GM12878 (cell line): ENCODE measurements at regions not wholly inside any gene's neighbourhood (a gene's known extent, or its start where the extent isn't known, plus 50 kb on each side); places are given as distances from the start of the nearest gene placed in this dataset.

ENCODE experiments used
- ATAC-seq: fragments of 200-7000 bp; cut with Tn5 transposase; 3 replicates; pipeline ENCODE4 v1.9.1; 2020; ENCODE audit warnings: mild to moderate bottlenecking, moderate library complexity
- BruUV-seq: library from RNA; stranded (reverse); fragments of 400-500 nt; replicated peaks from 2 replicates; lab custom pipeline; 2021; lab: Mats Ljungman, UMichigan
- CTCF ChIA-PET: fragments of 300-600 bp; sonication (Branson Sonifier 250); formaldehyde crosslinking; extraction: SDS; loops from one replicate; lab custom pipeline; 2021; ENCODE audit warnings: inconsistent platforms; lab: Yijun Ruan, JAX
- POLR2A ChIA-PET: fragments of 350-600 bp; formaldehyde crosslinking; extraction: SDS; loops from one replicate; lab custom pipeline; 2021; ENCODE audit warnings: inconsistent platforms; lab: Charles Lee
- RAD21 ChIA-PET: fragments of 300-600 bp; sonication (Branson Sonifier 250); formaldehyde crosslinking; loops from one replicate; lab custom pipeline; 2023; ENCODE audit warnings: antibody characterized with exemption; ENCODE audit not compliant: unreplicated experiment; lab: Charles Lee
- SMC1A ChIA-PET: fragments of 300-600 bp; sonication (Branson Sonifier 250); formaldehyde crosslinking; loops from one replicate; lab custom pipeline; 2023; ENCODE audit not compliant: unreplicated experiment, uncharacterized antibody; lab: Charles Lee
- DNase-seq: peaks from one replicate; pipeline ENCODE4 v3.0.0-alpha.2; 2011; ENCODE audit warnings: low read depth, low spot score
- FAIRE-seq: peaks from 3 replicates; lab custom pipeline; 2011; peaks lifted over from hg19 to GRCh38; lab: Jason Lieb, UNC
- H2AFZ ChIP-seq: 2 replicates; pipeline ENCODE4 v1.6.0; 2011; ENCODE audit warnings: low read depth, low read length, control low read depth; ENCODE audit not compliant: control insufficient read depth
- H3K27ac ChIP-seq: 2 replicates; pipeline ENCODE4 v1.5.1; 2011; ENCODE audit warnings: control low read depth; ENCODE audit not compliant: control insufficient read depth, insufficient read depth
- H3K27me3 ChIP-seq, 2 experiments: replicated peaks in 1 of 2; 2 replicates each; pipeline versions ENCODE4 v1.6.0 to v1.6.1; 2011; ENCODE audit warnings: low read length in 1 of 2; ENCODE audit not compliant: control insufficient read depth in 2 of 2, insufficient read depth in 2 of 2
- H3K36me3 ChIP-seq, 2 experiments: 2 replicates each; pipeline ENCODE4 v1.5.1; 2011; ENCODE audit warnings: low read length in 1 of 2; ENCODE audit not compliant: control insufficient read depth in 2 of 2, insufficient read depth in 2 of 2
- H3K4me1 ChIP-seq: 2 replicates; pipeline ENCODE4 v1.6.1; 2011; ENCODE audit warnings: mild to moderate bottlenecking, low read length, moderate library complexity, mixed read lengths; ENCODE audit not compliant: control insufficient read depth, insufficient read depth
- H3K4me2 ChIP-seq: 2 replicates; pipeline ENCODE4 v1.6.0; 2011; ENCODE audit warnings: control low read depth; ENCODE audit not compliant: control insufficient read depth, insufficient read depth
- H3K4me3 ChIP-seq: fragments of 200-600 bp; sonication (generic); 2 replicates; pipeline ENCODE4 v1.5.1; 2016
- H3K79me2 ChIP-seq: 2 replicates; pipeline ENCODE4 v1.6.0; 2011; ENCODE audit warnings: low read length; ENCODE audit not compliant: control insufficient read depth, insufficient read depth
- H3K9ac ChIP-seq: 2 replicates; pipeline ENCODE4 v1.8.0; 2011; ENCODE audit warnings: low read length, control low read depth, mixed read lengths; ENCODE audit not compliant: control insufficient read depth, insufficient read depth
- H3K9me3 ChIP-seq: replicated peaks from 3 replicates; pipeline ENCODE4 v1.5.1; 2011; ENCODE audit warnings: mild to moderate bottlenecking, low read length; ENCODE audit not compliant: control insufficient read depth, insufficient read depth
- H4K20me1 ChIP-seq: 2 replicates; pipeline ENCODE4 v1.6.0; 2011; ENCODE audit not compliant: control insufficient read depth, insufficient read depth
- MAX ChIP-seq: IDR thresholded peaks from 2 replicates; pipeline ENCODE4 v1.6.1; 2012; ENCODE audit warnings: low read depth, low read length, improper control_type of control experiment
- NFYB ChIP-seq: IDR thresholded peaks from 2 replicates; pipeline ENCODE4 v1.6.1; 2011; ENCODE audit warnings: low read depth, mild to moderate bottlenecking, low read length, improper control_type of control experiment, moderate library complexity; ENCODE audit not compliant: insufficient read depth
- ZBTB4 ChIP-seq: fragments of 450-650 bp; formaldehyde crosslinking; IDR thresholded peaks from 2 replicates; pipeline ENCODE4 v1.4.0; 2022; ENCODE audit warnings: mild to moderate bottlenecking, moderate library complexity
- ZBTB40 ChIP-seq: fragments of 450-650 bp; IDR thresholded peaks from 2 replicates; pipeline ENCODE4 v1.6.1; 2016; ENCODE audit warnings: mild to moderate bottlenecking, moderate library complexity, borderline replicate concordance
- WGBS: methylation state at CpG from one replicate; pipeline ENCODE4 v1.1.6; 2016; ENCODE audit warnings: low lambda C conversion rate; ENCODE audit not compliant: insufficient replicate concordance, insufficient coverage; ENCODE audit errors: missing lambda C conversion rate; 5-methylcytosine and 5-hydroxymethylcytosine counted together
- in situ Hi-C: fragments of 300-500 bp; cut with MboI; formaldehyde crosslinking; loops from 9 replicates; pipeline ENCODE4 v1.14.3; 2018; ENCODE audit warnings: mixed read lengths
- intact Hi-C: fragments of 100-400 bp; cut with micrococcal nuclease; formaldehyde crosslinking; loops from one replicate; pipeline ENCODE4 v1.14.2; 2022; ENCODE audit not compliant: unreplicated experiment

- Histone ChIP-seq H3K9ac (no peak overlapping the region), H3K27me3 (no peaks in the 10 kb centered on the region), H3K9me3 (no peaks in the 10 kb centered on the region), H2AFZ (no peak overlapping the region), H3K4me1 (no peaks in the 10 kb centered on the region), H3K79me2 (no peaks in the 10 kb centered on the region), H3K4me2 (no peak overlapping the region), H4K20me1 (no peaks in the 10 kb centered on the region), H3K27ac (no peak overlapping the region), H3K36me3 (no peaks in the 10 kb centered on the region), H3K4me3 (no peak overlapping the region)
- WGBS: 10% methylated on average over 2 of the region's 2 CpGs
- no peak for FAIRE-seq
- TF ChIP-seq ZBTB40: no peak
- TF ChIP-seq MAX: no peak
- TF ChIP-seq NFYB: no peak
- TF ChIP-seq ZBTB4: no peak
- no TSS peak for BruUV-seq
- ChIA-PET CTCF (no interaction called here), RAD21 (no interaction called here), SMC1A (no interaction called here), POLR2A (no interaction called here)
- in situ Hi-C loops: no loop called here
- no peak for ATAC-seq
- intact Hi-C loops: no loop called here
- DNase-seq: no peak
These were observed 977.1 kb downstream of the DIPK2A start for GRCh38 chr3:144948711-144949110.
